K562 (cell line): ENCODE measurements at regions not wholly inside any gene's neighbourhood (a gene's known extent, or its start where the extent isn't known, plus 50 kb on each side); places are given as distances from the start of the nearest gene placed in this dataset.

Experiments used
- ATAC-seq: fragments of 200-7000 bp; cut with Tn5 transposase; 3 replicates; pipeline ENCODE4 v1.9.1; 2020; ENCODE audit warnings: moderate library complexity
- BruUV-seq: library from RNA; stranded (reverse); fragments of 400-500 nt; replicated peaks from 2 replicates; lab custom pipeline; 2021; lab: Mats Ljungman, UMichigan
- CTCF ChIA-PET: fragments of 300-600 bp; formaldehyde crosslinking; extraction: SDS; loops from one replicate; lab custom pipeline; 2021; ENCODE audit warnings: low intra/inter-chr PET ratio; lab: Yijun Ruan, JAX
- POLR2A ChIA-PET: fragments of 300-600, 350-650 bp; sonication (Branson Sonifier 250); formaldehyde crosslinking; extraction: SDS; loops from one replicate; lab custom pipeline; 2021; ENCODE audit warnings: antibody characterized with exemption, inconsistent platforms; lab: Yijun Ruan, JAX
- DNase-seq, 4 experiments: peaks; one replicate each; pipeline versions ENCODE4 v3.0.0 to v3.0.0-alpha.2; 2011 to 2018; ENCODE audit warnings: low spot score in 3 of 4, mixed read lengths in 3 of 4; ENCODE audit errors: extremely low read depth in 1 of 4
- FAIRE-seq: peaks from 2 replicates; lab custom pipeline; 2011; peaks lifted over from hg19 to GRCh38; lab: Jason Lieb, UNC
- H2AFZ ChIP-seq: 2 replicates; pipeline ENCODE4 v1.6.0; 2011; ENCODE audit warnings: low read depth, low read length, control low read depth, inconsistent platforms
- H3K27ac ChIP-seq: fragments of 200-600 bp; 3 replicates; pipeline ENCODE4 v1.8.0; 2011; ENCODE audit warnings: low read depth, mild to moderate bottlenecking, control low read depth, inconsistent platforms, low read length, moderate library complexity, mixed read lengths; ENCODE audit errors: extremely low read depth
- H3K27me3 ChIP-seq, 2 experiments: fragments of 300-600 bp in 1 of 2; 2 replicates in 1 of 2; 3 replicates in 1 of 2; pipeline versions ENCODE4 v1.6.0 to v1.8.0; 2011; ENCODE audit warnings: inconsistent platforms in 2 of 2, low read length in 2 of 2, mild to moderate bottlenecking in 1 of 2, mixed read lengths in 1 of 2, moderate library complexity in 1 of 2; ENCODE audit not compliant: control insufficient read depth in 2 of 2, insufficient read depth in 2 of 2
- H3K36me3 ChIP-seq: fragments of 300-600 bp; 3 replicates; pipeline ENCODE4 v1.8.0; 2011; ENCODE audit warnings: mild to moderate bottlenecking, low read length, inconsistent platforms; ENCODE audit not compliant: control insufficient read depth, insufficient read depth
- H3K4me1 ChIP-seq, 2 experiments: fragments of 200-600 bp in 1 of 2; replicated peaks in 1 of 2; 2 replicates in 1 of 2; 3 replicates in 1 of 2; pipeline versions ENCODE4 v1.5.1 to v1.8.0; 2011; ENCODE audit warnings: inconsistent platforms in 2 of 2, low read length in 2 of 2, mild to moderate bottlenecking in 1 of 2, mixed read lengths in 1 of 2, moderate library complexity in 1 of 2; ENCODE audit not compliant: control insufficient read depth in 2 of 2, insufficient read depth in 2 of 2
- H3K4me2 ChIP-seq: 2 replicates; pipeline ENCODE4 v1.6.1; 2011; ENCODE audit warnings: low read length, control low read depth, inconsistent platforms, mixed read lengths; ENCODE audit not compliant: insufficient read depth
- H3K4me3 ChIP-seq: fragments of 200-600 bp; sonication (generic), shearing (Covaris generic); 2 replicates; pipeline ENCODE4 v1.5.1; 2016; ENCODE audit warnings: control low read depth, inconsistent platforms
- H3K79me2 ChIP-seq: fragments of 200-600 bp; 3 replicates; pipeline ENCODE4 v1.8.0; 2011; ENCODE audit warnings: low read length, inconsistent platforms; ENCODE audit not compliant: control insufficient read depth, insufficient read depth
- H3K9ac ChIP-seq, 2 experiments: 2 replicates each; pipeline versions ENCODE4 v1.6.0 to v1.6.1; 2011; ENCODE audit warnings: low read depth in 2 of 2, low read length in 2 of 2, control low read depth in 1 of 2, inconsistent platforms in 1 of 2, mild to moderate bottlenecking in 1 of 2, mixed read lengths in 1 of 2; ENCODE audit not compliant: insufficient read depth in 1 of 2
- H3K9me1 ChIP-seq: one replicate; pipeline ENCODE4 v1.6.0; 2011; ENCODE audit warnings: inconsistent platforms, mild to moderate bottlenecking, low read length, moderate library complexity; ENCODE audit not compliant: control insufficient read depth, insufficient read depth
- H3K9me3 ChIP-seq: replicated peaks from 2 replicates; pipeline ENCODE4 v1.5.1; 2011; ENCODE audit warnings: low read depth, low read length, inconsistent platforms; ENCODE audit not compliant: control insufficient read depth, insufficient read depth
- H4K20me1 ChIP-seq: replicated peaks from 2 replicates; pipeline ENCODE4 v1.6.1; 2011; ENCODE audit warnings: low read length, inconsistent platforms, mixed read lengths; ENCODE audit not compliant: control insufficient read depth, insufficient read depth
- CBFA2T3 ChIP-seq: fragments of 450-650 bp; IDR thresholded peaks from 2 replicates; pipeline ENCODE4 v1.6.1; 2017
- CHD1 ChIP-seq: fragments of 200-600 bp; sonication (generic); IDR thresholded peaks from one replicate; pipeline ENCODE4 v1.6.1; 2012; ENCODE audit warnings: mild to moderate bottlenecking, moderate library complexity, low read length, inconsistent platforms
- E2F6 ChIP-seq, 2 experiments: IDR thresholded peaks; 2 replicates each; pipeline ENCODE4 v1.6.1; 2011; ENCODE audit warnings: borderline replicate concordance in 1 of 2, control low read depth in 1 of 2, low read depth in 1 of 2, low read length in 1 of 2, mild to moderate bottlenecking in 1 of 2, mixed read lengths in 1 of 2, moderate library complexity in 1 of 2; ENCODE audit not compliant: insufficient read depth in 1 of 2, insufficient read length in 1 of 2, poor library complexity in 1 of 2, severe bottlenecking in 1 of 2; ENCODE audit errors: extremely low read depth in 1 of 2
- FOSL1 ChIP-seq: fragments of 200-800 bp; sonication (Bioruptor generic); conservative IDR thresholded peaks from 2 replicates; pipeline ENCODE4 v1.6.1; 2016; ENCODE audit warnings: missing genetic modification characterization, missing compliant biosample characterization
- GTF2E2 ChIP-seq: fragments of 200-800 bp; sonication (Bioruptor generic); IDR thresholded peaks from 2 replicates; pipeline ENCODE4 v1.6.1; 2016; ENCODE audit warnings: missing genetic modification characterization, missing compliant biosample characterization
- KLF16 ChIP-seq: IDR thresholded peaks from 2 replicates; pipeline ENCODE4 v1.6.1; 2016; ENCODE audit warnings: antibody characterized with exemption
- MXI1 ChIP-seq: IDR thresholded peaks from 2 replicates; pipeline ENCODE4 v1.6.1; 2011; ENCODE audit warnings: low read depth, mild to moderate bottlenecking, improper control_type of control experiment, low read length
- NCOR1 ChIP-seq: fragments of 450-650 bp; IDR thresholded peaks from 2 replicates; pipeline ENCODE4 v1.6.1; 2016; ENCODE audit warnings: mild to moderate bottlenecking, moderate library complexity
- NR2F6 ChIP-seq: fragments of 450-650 bp; formaldehyde crosslinking; IDR thresholded peaks from 2 replicates; pipeline ENCODE4 v1.4.0; 2020; ENCODE audit warnings: mild to moderate bottlenecking
- RFX1 ChIP-seq: fragments of 450-650 bp; IDR thresholded peaks from 2 replicates; pipeline ENCODE4 v1.6.1; 2016; ENCODE audit warnings: mild to moderate bottlenecking, moderate library complexity
- SAP30 ChIP-seq: fragments of 200-600 bp; sonication (generic); IDR thresholded peaks from 2 replicates; pipeline ENCODE4 v1.6.1; 2012; ENCODE audit warnings: borderline replicate concordance, low read depth, mild to moderate bottlenecking, moderate library complexity, low read length, control low read depth, inconsistent platforms; ENCODE audit not compliant: insufficient read depth, poor library complexity, severe bottlenecking
- SOX6 ChIP-seq: fragments of 450-650 bp; IDR thresholded peaks from 2 replicates; pipeline ENCODE4 v1.6.1; 2014; ENCODE audit warnings: mild to moderate bottlenecking
- SREBF1 ChIP-seq: fragments of 150-350 bp; IDR thresholded peaks from 2 replicates; pipeline ENCODE4 v1.6.1; 2014; ENCODE audit warnings: antibody characterized with exemption, low read depth, low read length, borderline replicate concordance
- ZKSCAN8 ChIP-seq: fragments of 200-800 bp; sonication (Bioruptor generic); IDR thresholded peaks from 2 replicates; pipeline ENCODE4 v1.6.1; 2016; ENCODE audit warnings: missing genetic modification characterization, missing compliant biosample characterization
- ZNF316 ChIP-seq: fragments of 450-650 bp; IDR thresholded peaks from 2 replicates; pipeline ENCODE4 v1.6.1; 2016
- ZNF589 ChIP-seq: fragments of 200-800 bp; sonication (Bioruptor generic); IDR thresholded peaks from 2 replicates; pipeline ENCODE4 v1.6.1; 2016; ENCODE audit warnings: low read depth, missing genetic modification characterization, missing compliant biosample characterization
- ZNF696 ChIP-seq: fragments of 250-450 bp; sonication (Bioruptor Pico); conservative IDR thresholded peaks from 2 replicates; pipeline ENCODE4 v1.4.0; 2020; ENCODE audit warnings: mild to moderate bottlenecking, moderate library complexity
- ZNF76 ChIP-seq: fragments of 250-450 bp; sonication (Bioruptor Pico); IDR thresholded peaks from 2 replicates; pipeline ENCODE4 v1.4.0; 2020; ENCODE audit warnings: mild to moderate bottlenecking, moderate library complexity, borderline replicate concordance
- ZNF766 ChIP-seq: fragments of 200-800 bp; sonication (Bioruptor generic); conservative IDR thresholded peaks from 2 replicates; pipeline ENCODE4 v1.6.1; 2016; ENCODE audit warnings: missing genetic modification characterization, missing compliant biosample characterization
- WGBS: fragments of 100-300 bp; shearing (Covaris generic); methylation state at CpG from one replicate; pipeline ENCODE4 v1.1.6; 2016; ENCODE audit warnings: low coverage, mixed read lengths; ENCODE audit not compliant: insufficient coverage; ENCODE audit errors: missing lambda C conversion rate; 5-methylcytosine and 5-hydroxymethylcytosine counted together
- in situ Hi-C: fragments of 300-500 bp; cut with MboI; formaldehyde crosslinking; loops from 4 replicates; pipeline ENCODE4 v1.15.0; 2018; ENCODE audit warnings: inconsistent platforms, mixed read lengths
- intact Hi-C: fragments of 100-400 bp; cut with micrococcal nuclease; formaldehyde crosslinking; loops from 2 replicates; pipeline ENCODE4 v1.14.2; 2022
- TF ChIP-seq, protein P1 (sequence below): fragments of 450-650 bp; IDR thresholded peaks from one replicate; pipeline ENCODE4 v1.6.1; 2018; ENCODE audit warnings: mild to moderate bottlenecking, moderate library complexity; ENCODE audit not compliant: partially characterized antibody

GRCh38 chr17:13940858-13941665, 128.2 kb upstream of the COX10 start:
- ChIA-PET CTCF (no interaction called here), POLR2A (no interaction called here)
- DNase-seq (peak in 1 of 4 experiments; percentile 30), ATAC-seq (peak; percentile 58; the same call in 2 of the 3 replicates), FAIRE-seq (no peak)
- in situ Hi-C loops: no loop called here
- no peaks in the 10 kb centered on the region for H3K9me1 ChIP-seq
- H3K27me3 ChIP-seq: no peaks in the 10 kb centered on the region; a peak in 1 of 5 replicates
- 0% methylated on average over 3 of the region's 3 CpGs for WGBS
- H3K36me3 ChIP-seq: no peaks in the 10 kb centered on the region
- no peak overlapping the region for H3K4me2 ChIP-seq
- no peaks in the 10 kb centered on the region; the same call in 1 of the 2 replicates for H3K9me3 ChIP-seq
- intact Hi-C loops: no loop called here
- no TSS peak for BruUV-seq
- no peaks in the 10 kb centered on the region for H3K79me2 ChIP-seq
- 0 out of 2 replicates have a peak overlapping the region, but pooled peaks have one; percentile 39 for H2AFZ ChIP-seq
- no peak overlapping the region for H3K4me3 ChIP-seq
- no peaks in the 10 kb centered on the region for H3K4me1 ChIP-seq
- H4K20me1 ChIP-seq: no peaks in the 10 kb centered on the region
- no peak overlapping the region for H3K9ac ChIP-seq
- H3K27ac ChIP-seq: no peak overlapping the region
- TF ChIP-seq GTF2E2 (tag): peak; percentile 71
- TF ChIP-seq, protein P1, sequence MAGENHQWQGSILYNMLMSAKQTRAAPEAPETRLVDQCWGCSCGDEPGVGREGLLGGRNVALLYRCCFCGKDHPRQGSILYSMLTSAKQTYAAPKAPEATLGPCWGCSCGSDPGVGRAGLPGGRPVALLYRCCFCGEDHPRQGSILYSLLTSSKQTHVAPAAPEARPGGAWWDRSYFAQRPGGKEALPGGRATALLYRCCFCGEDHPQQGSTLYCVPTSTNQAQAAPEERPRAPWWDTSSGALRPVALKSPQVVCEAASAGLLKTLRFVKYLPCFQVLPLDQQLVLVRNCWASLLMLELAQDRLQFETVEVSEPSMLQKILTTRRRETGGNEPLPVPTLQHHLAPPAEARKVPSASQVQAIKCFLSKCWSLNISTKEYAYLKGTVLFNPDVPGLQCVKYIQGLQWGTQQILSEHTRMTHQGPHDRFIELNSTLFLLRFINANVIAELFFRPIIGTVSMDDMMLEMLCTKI: no peak
- 0 out of 2 replicates have a peak, but pooled peaks have one; percentile 15 for TF ChIP-seq NCOR1
- TF ChIP-seq E2F6 (IDR thresholded peaks at IDR 0.05; ENCODE audit: borderline replicate concordance in 1 of 2, extremely low read depth in 1 of 2, insufficient read depth in 1 of 2, insufficient read length in 1 of 2, low read depth in 1 of 2, low read length in 1 of 2, poor library complexity in 1 of 2, severe bottlenecking in 1 of 2): no peak
- 0 out of 2 replicates have a peak, but pooled peaks have one; percentile 11 for TF ChIP-seq ZNF766
- TF ChIP-seq FOSL1: peak; percentile 27; the same call in 1 of the 2 replicates
- TF ChIP-seq KLF16: peak; percentile 42; the same call in 1 of the 2 replicates
- TF ChIP-seq ZNF589 (CRISPR knock-in tag): 0 out of 2 replicates have a peak, but pooled peaks have one; percentile 26
- no peak for TF ChIP-seq MXI1
- no peak for TF ChIP-seq NR2F6
- TF ChIP-seq SAP30: no peak
- peak; percentile 76 for TF ChIP-seq CBFA2T3
- no peak for TF ChIP-seq ZNF316
- no peak for TF ChIP-seq ZNF76 (CRISPR knock-in tag)
- TF ChIP-seq ZNF696 (CRISPR knock-in tag): no peak
- TF ChIP-seq CHD1: no peak
- 0 out of 2 replicates have a peak, but pooled peaks have one; percentile 27 for TF ChIP-seq ZKSCAN8 (CRISPR knock-in tag)
- no peak for TF ChIP-seq SOX6
- TF ChIP-seq RFX1: peak; percentile 82
- TF ChIP-seq SREBF1: no peak
